Sigmoid colon (tissue), 6 donors: ENCODE measurements at regions not wholly inside any gene's neighbourhood (a gene's known extent, or its start where the extent isn't known, plus 50 kb on each side); places are given as distances from the start of the nearest gene placed in this dataset.
"Not testable (repeated sequence)": the region's sequence is repeated elsewhere in the genome, so short reads cannot be mapped to it uniquely, and the experiment has no call there.

Source experiments
- DNase-seq: peaks from one replicate; pipeline ENCODE4 v3.0.0-alpha.2; 2019
- H3K27ac ChIP-seq, 4 donors: fragments of 200-600 bp; sonication (generic); one replicate each; pipeline ENCODE4 v1.5.1; 2016 to 2019; ENCODE audit warnings: mild to moderate bottlenecking in 1 of 4
- H3K27me3 ChIP-seq, 3 donors: fragments of 200-600 bp; sonication (generic); one replicate each; pipeline ENCODE4 v1.5.1; 2019; ENCODE audit warnings: mild to moderate bottlenecking in 1 of 3
- H3K36me3 ChIP-seq, 4 donors: fragments of 200-600 bp; sonication (generic); one replicate each; pipeline ENCODE4 v1.5.1; 2016 to 2019
- H3K4me1 ChIP-seq, 4 donors: fragments of 200-600 bp; sonication (generic); one replicate each; pipeline ENCODE4 v1.5.1; 2017 to 2019
- H3K4me3 ChIP-seq, 4 donors: fragments of 200-600 bp; sonication (generic); one replicate each; pipeline ENCODE4 v1.5.1; 2017 to 2019; ENCODE audit warnings: mild to moderate bottlenecking in 2 of 4, moderate library complexity in 1 of 4
- H3K9me3 ChIP-seq, 4 donors: fragments of 200-600 bp in 3 of 4; sonication (generic) in 3 of 4; one replicate each; pipeline versions ENCODE4 v1.5.1 to v1.6.1; 2013 to 2019
- CTCF ChIP-seq, 4 experiments: fragments of 450-650 bp in 3 of 4; fragments of 200-600 bp in 1 of 4; IDR thresholded peaks; one replicate each; pipeline ENCODE4 v1.5.1; 2016 to 2019; ENCODE audit warnings: antibody characterized with exemption in 4 of 4, mild to moderate bottlenecking in 3 of 4, moderate library complexity in 2 of 4
- EP300 ChIP-seq, 4 donors: sonication (generic); formaldehyde crosslinking; IDR thresholded peaks; one replicate each; pipeline ENCODE4 v1.6.1; 2017; ENCODE audit warnings: antibody characterized with exemption in 4 of 4
- POLR2A ChIP-seq, 2 donors: fragments of 450-650 bp; IDR thresholded peaks; one replicate each; pipeline ENCODE4 v1.6.1; 2016; ENCODE audit warnings: antibody characterized with exemption in 2 of 2, mild to moderate bottlenecking in 2 of 2, moderate library complexity in 2 of 2
- POLR2AphosphoS5 ChIP-seq, 4 donors: sonication (generic); formaldehyde crosslinking; IDR thresholded peaks; one replicate each; pipeline ENCODE4 v1.6.1; 2017; ENCODE audit warnings: antibody characterized with exemption in 4 of 4
- WGBS, 2 donors: extraction: QIAGEN DNeasy Blood & Tissue Kit; methylation state at CpG; one replicate each; pipeline ENCODE4 v1.1.7; 2013; 5-methylcytosine and 5-hydroxymethylcytosine counted together
- intact Hi-C: fragments of 100-400 bp; cut with DNase I; formaldehyde crosslinking; loops from one replicate; pipeline ENCODE4 v1.15.1; 2023
- donor health status: healthy with polysubstance abuse.
- donor health status: healthy.

- no peak for TF ChIP-seq POLR2A (IDR thresholded peaks at IDR 0.05)
- TF ChIP-seq CTCF (IDR thresholded peaks at IDR 0.05): no peak
- no peak for TF ChIP-seq EP300 (IDR thresholded peaks at IDR 0.05)
- no peak for TF ChIP-seq POLR2AphosphoS5 (IDR thresholded peaks at IDR 0.05)
- no peak for DNase-seq
- Histone ChIP-seq H3K9me3 (no peaks in the 10 kb centered on the region), H3K27ac (no peak overlapping the region), H3K36me3 (no peaks in the 10 kb centered on the region), H3K27me3 (no peaks in the 10 kb centered on the region), H3K4me3 (no peak overlapping the region), H3K4me1 (no peaks in the 10 kb centered on the region)
- WGBS, 2 donors: 60 to 79% methylated on average over 12 of the region's 12 CpGs
- intact Hi-C loops: no loop called here
Observed at GRCh38 chr3:75341324-75342067, 322.6 kb upstream of the FRG2C start.

- TF ChIP-seq EP300 (IDR thresholded peaks at IDR 0.05): no peak
- no peak for TF ChIP-seq POLR2AphosphoS5 (IDR thresholded peaks at IDR 0.05)
- no peak for TF ChIP-seq CTCF (IDR thresholded peaks at IDR 0.05)
- TF ChIP-seq POLR2A (IDR thresholded peaks at IDR 0.05): no peak
- Histone ChIP-seq H3K4me3 (no peak overlapping the region), H3K36me3 (no peaks in the 10 kb centered on the region), H3K9me3 (no peaks in the 10 kb centered on the region), H3K4me1 (no peaks in the 10 kb centered on the region), H3K27ac (no peak overlapping the region), H3K27me3 (no peaks in the 10 kb centered on the region)
- intact Hi-C loops: no loop called here
- DNase-seq: no peak
- 80 to 83% methylated on average over 5 of the region's 5 CpGs for WGBS, 2 donors
Observed at GRCh38 chr3:75342425-75342824, 321.7 kb upstream of the FRG2C start.

GRCh38 chr3:75350536-75350935 lies 313.6 kb upstream of the FRG2C start:
- H3K36me3 ChIP-seq, H3K4me1 ChIP-seq, H3K9me3 ChIP-seq, intact Hi-C loops, H3K4me3 ChIP-seq, H3K27ac ChIP-seq, DNase-seq, H3K27me3 ChIP-seq: not testable (repeated sequence)
- 90 to 92% methylated on average over 9 of the region's 9 CpGs for WGBS, 2 donors

GRCh38 chr3:75362086-75362784 lies 301.9 kb upstream of the FRG2C start:
- H3K27ac ChIP-seq, H3K4me1 ChIP-seq, H3K4me3 ChIP-seq, H3K9me3 ChIP-seq, intact Hi-C loops, H3K27me3 ChIP-seq, H3K36me3 ChIP-seq, DNase-seq: not testable (repeated sequence)
- WGBS, 2 donors: 25 to 66% methylated on average over 16 of the region's 16 CpGs

GRCh38 chr3:75372964-75373363 lies 291.2 kb upstream of the FRG2C start:
- not testable (repeated sequence) for H3K4me3 ChIP-seq

GRCh38 chr3:75379840-75380239 lies 284.3 kb upstream of the FRG2C start:
- H3K27me3 ChIP-seq, H3K4me1 ChIP-seq, H3K9me3 ChIP-seq, H3K4me3 ChIP-seq, intact Hi-C loops, H3K27ac ChIP-seq, DNase-seq, H3K36me3 ChIP-seq: not testable (repeated sequence)
- WGBS, 2 donors: 95% methylated on average over 5 of the region's 5 CpGs

More at GRCh38 chr3:75372964-75373363, 291.2 kb upstream of the FRG2C start:
- H3K36me3 ChIP-seq, H3K27me3 ChIP-seq, H3K27ac ChIP-seq, DNase-seq, H3K9me3 ChIP-seq, H3K4me1 ChIP-seq, intact Hi-C loops: not testable (repeated sequence)
- WGBS, 2 donors: 88% methylated on average over 11 to 13 of the region's 13 CpGs
